Anterior cingulate cortex (tissue), 58 donors: ENCODE measurements at regions not wholly inside any gene's neighbourhood (a gene's known extent, or its start where the extent isn't known, plus 50 kb on each side); places are given as distances from the start of the nearest gene placed in this dataset.
"Not testable (repeated sequence)": the region's sequence is repeated elsewhere in the genome, so short reads cannot be mapped to it uniquely, and the experiment has no call there.

Experiments
- DNase-seq, 58 donors: peaks; one replicate each; lab custom pipeline; 2025; lab: John Stamatoyannopoulos, UW

GRCh38 chr6:40163924-40164323 is 229.7 kb upstream of the MOCS1 start:
- no peak for DNase-seq

- DNase-seq, result no peak
Observed at GRCh38 chr6:40162074-40162473, 227.8 kb upstream of the MOCS1 start.

- no peak for DNase-seq
Observed at GRCh38 chr6:40160826-40161225, 226.6 kb upstream of the MOCS1 start.

GRCh38 chr6:40159865-40160264 is 225.6 kb upstream of the MOCS1 start:
- DNase-seq, result no peak

- DNase-seq, result no peak
Observed at GRCh38 chr6:40152701-40153436, 218.6 kb upstream of the MOCS1 start.

GRCh38 chr6:40152196-40152595 is 217.9 kb upstream of the MOCS1 start:
- DNase-seq, result no peak

GRCh38 chr6:40148882-40149573 is 214.8 kb upstream of the MOCS1 start:
- no peak for DNase-seq

- no peak for DNase-seq
Observed at GRCh38 chr6:40146902-40147301, 212.6 kb upstream of the MOCS1 start.

- DNase-seq, result no peak
Observed at GRCh38 chr6:40139447-40139846, 205.2 kb upstream of the MOCS1 start.

- no peak for DNase-seq
Observed at GRCh38 chr6:40138273-40138720, 204.0 kb upstream of the MOCS1 start.

- no peak for DNase-seq
Observed at GRCh38 chr6:40135491-40136072, 201.3 kb upstream of the MOCS1 start.

- not testable (repeated sequence) for DNase-seq
Observed at GRCh38 chr6:40133981-40134380, 199.7 kb upstream of the MOCS1 start.

- DNase-seq, result no peak
Observed at GRCh38 chr6:40131675-40132074, 197.4 kb upstream of the MOCS1 start.

GRCh38 chr6:40128127-40128526 is 193.9 kb upstream of the MOCS1 start:
- DNase-seq, result no peak

GRCh38 chr6:40125680-40126394 is 191.6 kb upstream of the MOCS1 start:
- no peak for DNase-seq

GRCh38 chr6:40124924-40125323 is 190.7 kb upstream of the MOCS1 start:
- no peak for DNase-seq

- no peak for DNase-seq
Observed at GRCh38 chr6:40116832-40117231, 182.6 kb upstream of the MOCS1 start.

GRCh38 chr6:40112350-40112749 is 178.1 kb upstream of the MOCS1 start:
- DNase-seq, result no peak

- DNase-seq, result no peak
Observed at GRCh38 chr6:40108736-40109135, 174.5 kb upstream of the MOCS1 start.

GRCh38 chr6:40106840-40107239 is 172.6 kb upstream of the MOCS1 start:
- DNase-seq, result no peak

GRCh38 chr6:40098774-40099173 is 164.5 kb upstream of the MOCS1 start:
- DNase-seq, result no peak
